ENCODE measurements at regions not wholly inside any gene's neighbourhood (a gene's known extent, or its start where the extent isn't known, plus 50 kb on each side); places are given as distances from the start of the nearest gene placed in this dataset.

GRCh38 chr4:45121426-45121975 is 395.1 kb upstream of the GNPDA2 start:
- CTCF ChIA-PET, result no interaction called here
- intact Hi-C loops (cut with micrococcal nuclease), result no loop called here
- POLR2A ChIA-PET, result no interaction called here

GRCh38 chr4:45120163-45120562 is 393.8 kb upstream of the GNPDA2 start:
- ChIA-PET POLR2A (no interaction called here), CTCF (no interaction called here)
- TF ChIP-seq JUN (IDR thresholded peaks at IDR 0.05; ENCODE audit: borderline replicate concordance, insufficient read depth, insufficient read length, low read depth) (no peak), GATA2 (IDR thresholded peaks at IDR 0.05; ENCODE audit: insufficient read depth, insufficient read length, low read depth, low read length) (no peak), MYC (IDR thresholded peaks at IDR 0.05; ENCODE audit: low read depth, low read length) (no peak), FOS (IDR thresholded peaks at IDR 0.05; ENCODE audit: borderline replicate concordance, insufficient read depth, low read length) (no peak), POLR2A (IDR thresholded peaks at IDR 0.05; ENCODE audit: low read depth, low read length) (no peak), EZH2 (IDR thresholded peaks at IDR 0.05; ENCODE audit: borderline replicate concordance, low read depth, low read length, severe bottlenecking) (no peak), CTCF (IDR thresholded peaks at IDR 0.05; ENCODE audit: extremely low read depth in 1 of 2, insufficient read depth in 1 of 2, low read depth in 1 of 2, low read length in 2 of 2) (no peak), MAX (IDR thresholded peaks at IDR 0.05; ENCODE audit: insufficient read depth, insufficient read length) (no peak), POLR2AphosphoS5 (IDR thresholded peaks at IDR 0.05; ENCODE audit: insufficient read depth, low read depth, low read length) (no peak)
- Histone ChIP-seq H3K4me2 (ENCODE audit: insufficient read depth, low read length) (no peak overlapping the region), H4K20me1 (replicated peaks; ENCODE audit: control insufficient read depth, extremely low read depth, insufficient read depth, low read length) (no peaks in the 10 kb centered on the region), H3K36me3 (ENCODE audit: control insufficient read depth in 2 of 2, extremely low read depth in 1 of 2, insufficient read depth in 2 of 2, low read length in 2 of 2) (no peaks in the 10 kb centered on the region), H3K9ac (replicated peaks; ENCODE audit: extremely low read depth, insufficient read depth, low read length) (no peak overlapping the region), H3K4me3 (replicated peaks in 1 of 3; ENCODE audit: insufficient read depth in 1 of 3, low read depth in 1 of 3, low read length in 3 of 3) (no peak overlapping the region), H3K9me1 (replicated peaks; ENCODE audit: control insufficient read depth, extremely low read depth, insufficient read depth, low read length) (no peaks in the 10 kb centered on the region), H2AFZ (ENCODE audit: low read depth, low read length) (no peak overlapping the region), H3K4me1 (ENCODE audit: control insufficient read depth, extremely low read depth, insufficient read depth, low read length) (no peaks in the 10 kb centered on the region), H3K79me2 (ENCODE audit: control insufficient read depth, insufficient read depth, low read length) (no peaks in the 10 kb centered on the region), H3K9me3 (replicated peaks; ENCODE audit: control insufficient read depth, insufficient read depth, low read length) (peaks cover 9% of the 10 kb centered on the region), H3K27ac (ENCODE audit: insufficient read depth, low read depth, low read length) (no peak overlapping the region), H3K27me3 (ENCODE audit: control insufficient read depth in 2 of 2, insufficient read depth in 2 of 2, low read length in 2 of 2) (no peaks in the 10 kb centered on the region)
- no peak for FAIRE-seq
- BruUV-seq (replicated peaks), result no TSS peak
- intact Hi-C loops (cut with micrococcal nuclease), result no loop called here
- DNase-seq (ENCODE audit: low read depth, low spot score), result no peak
- dilution Hi-C loops (cut with MboI; ENCODE audit: extremely low pct_ligation_motif_present, low sequenced_read_pairs), result no loop called here

More at GRCh38 chr4:45121426-45121975, 395.1 kb upstream of the GNPDA2 start:
- no peak for FAIRE-seq
- Histone ChIP-seq H3K27ac (ENCODE audit: insufficient read depth, low read depth, low read length) (no peak overlapping the region), H3K4me1 (ENCODE audit: control insufficient read depth, extremely low read depth, insufficient read depth, low read length) (no peaks in the 10 kb centered on the region), H3K9me3 (replicated peaks; ENCODE audit: control insufficient read depth, insufficient read depth, low read length) (peaks cover 11% of the 10 kb centered on the region), H3K9me1 (replicated peaks; ENCODE audit: control insufficient read depth, extremely low read depth, insufficient read depth, low read length) (no peaks in the 10 kb centered on the region), H3K9ac (replicated peaks; ENCODE audit: extremely low read depth, insufficient read depth, low read length) (no peak overlapping the region), H3K36me3 (ENCODE audit: control insufficient read depth in 2 of 2, extremely low read depth in 1 of 2, insufficient read depth in 2 of 2, low read length in 2 of 2) (no peaks in the 10 kb centered on the region), H3K4me2 (ENCODE audit: insufficient read depth, low read length) (no peak overlapping the region), H3K79me2 (ENCODE audit: control insufficient read depth, insufficient read depth, low read length) (no peaks in the 10 kb centered on the region), H2AFZ (ENCODE audit: low read depth, low read length) (no peak overlapping the region), H3K27me3 (ENCODE audit: control insufficient read depth in 2 of 2, insufficient read depth in 2 of 2, low read length in 2 of 2) (no peaks in the 10 kb centered on the region), H3K4me3 (replicated peaks in 1 of 3; ENCODE audit: insufficient read depth in 1 of 3, low read depth in 1 of 3, low read length in 3 of 3) (no peak overlapping the region), H4K20me1 (replicated peaks; ENCODE audit: control insufficient read depth, extremely low read depth, insufficient read depth, low read length) (no peaks in the 10 kb centered on the region)
- no peak for TF ChIP-seq JUN (IDR thresholded peaks at IDR 0.05; ENCODE audit: borderline replicate concordance, insufficient read depth, insufficient read length, low read depth)
- TF ChIP-seq GATA2 (IDR thresholded peaks at IDR 0.05; ENCODE audit: insufficient read depth, insufficient read length, low read depth, low read length), result no peak
- no peak for TF ChIP-seq EZH2 (IDR thresholded peaks at IDR 0.05; ENCODE audit: borderline replicate concordance, low read depth, low read length, severe bottlenecking)
- no peak for TF ChIP-seq MAX (IDR thresholded peaks at IDR 0.05; ENCODE audit: insufficient read depth, insufficient read length)
- no peak for TF ChIP-seq FOS (IDR thresholded peaks at IDR 0.05; ENCODE audit: borderline replicate concordance, insufficient read depth, low read length)
- DNase-seq (ENCODE audit: low read depth, low spot score), result no peak
- no TSS peak for BruUV-seq (replicated peaks)
- dilution Hi-C loops (cut with MboI; ENCODE audit: extremely low pct_ligation_motif_present, low sequenced_read_pairs), result no loop called here

Data from endothelial cell of umbilical vein (primary cell).